ENCODE measurements at regions not wholly inside any gene's neighbourhood (a gene's known extent, or its start where the extent isn't known, plus 50 kb on each side); places are given as distances from the start of the nearest gene placed in this dataset.
A peak's percentile ranks its signal among the peaks of the same experiment; 100 is the strongest.

GRCh38 chr1:218942431-218942830 lies 231.2 kb upstream of the LYPLAL1 start:
- Histone ChIP-seq H3K4me1 (peaks cover 33% of the 10 kb centered on the region), H3K4me3 (no peak overlapping the region), H3K9me3 (peaks cover 5% of the 10 kb centered on the region; the same call in 1 of the 3 replicates), H3K27ac (0 out of 6 replicates have a peak overlapping the region, but pooled peaks of 1 of the 2 experiments have one; percentile 15), H3K4me2 (no peak overlapping the region)
- FAIRE-seq (no peak), DNase-seq (ENCODE audit: low read depth in 1 of 2, low spot score in 1 of 2) (no peak), ATAC-seq (no peak)
- POLR2A ChIA-PET: no interaction called here
- WGBS (ENCODE audit: missing lambda C conversion rate): 86% methylated on average over 5 of the region's 5 CpGs
- TF ChIP-seq, protein P1, sequence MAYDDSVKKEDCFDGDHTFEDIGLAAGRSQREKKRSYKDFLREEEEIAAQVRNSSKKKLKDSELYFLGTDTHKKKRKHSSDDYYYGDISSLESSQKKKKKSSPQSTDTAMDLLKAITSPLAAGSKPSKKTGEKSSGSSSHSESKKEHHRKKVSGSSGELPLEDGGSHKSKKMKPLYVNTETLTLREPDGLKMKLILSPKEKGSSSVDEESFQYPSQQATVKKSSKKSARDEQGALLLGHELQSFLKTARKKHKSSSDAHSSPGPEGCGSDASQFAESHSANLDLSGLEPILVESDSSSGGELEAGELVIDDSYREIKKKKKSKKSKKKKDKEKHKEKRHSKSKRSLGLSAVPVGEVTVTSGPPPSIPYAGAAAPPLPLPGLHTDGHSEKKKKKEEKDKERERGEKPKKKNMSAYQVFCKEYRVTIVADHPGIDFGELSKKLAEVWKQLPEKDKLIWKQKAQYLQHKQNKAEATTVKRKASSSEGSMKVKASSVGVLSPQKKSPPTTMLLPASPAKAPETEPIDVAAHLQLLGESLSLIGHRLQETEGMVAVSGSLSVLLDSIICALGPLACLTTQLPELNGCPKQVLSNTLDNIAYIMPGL (CRISPR knock-in tag; IDR thresholded peaks at IDR 0.05; ENCODE audit: borderline replicate concordance): no peak
- TF ChIP-seq CHD2 (IDR thresholded peaks at IDR 0.05; ENCODE audit: low read length, partially characterized antibody): no peak
- TF ChIP-seq, protein P2, sequence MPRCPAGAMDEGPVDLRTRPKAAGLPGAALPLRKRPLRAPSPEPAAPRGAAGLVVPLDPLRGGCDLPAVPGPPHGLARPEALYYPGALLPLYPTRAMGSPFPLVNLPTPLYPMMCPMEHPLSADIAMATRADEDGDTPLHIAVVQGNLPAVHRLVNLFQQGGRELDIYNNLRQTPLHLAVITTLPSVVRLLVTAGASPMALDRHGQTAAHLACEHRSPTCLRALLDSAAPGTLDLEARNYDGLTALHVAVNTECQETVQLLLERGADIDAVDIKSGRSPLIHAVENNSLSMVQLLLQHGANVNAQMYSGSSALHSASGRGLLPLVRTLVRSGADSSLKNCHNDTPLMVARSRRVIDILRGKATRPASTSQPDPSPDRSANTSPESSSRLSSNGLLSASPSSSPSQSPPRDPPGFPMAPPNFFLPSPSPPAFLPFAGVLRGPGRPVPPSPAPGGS (IDR thresholded peaks at IDR 0.05): no peak
- TF ChIP-seq E2F6 (IDR thresholded peaks at IDR 0.05; ENCODE audit: borderline replicate concordance, low read depth): no peak
- no peak for TF ChIP-seq RFX5 (IDR thresholded peaks at IDR 0.05)
- no peak for TF ChIP-seq ZFP36 (IDR thresholded peaks at IDR 0.05; ENCODE audit: borderline replicate concordance, partially characterized antibody)
- TF ChIP-seq RNF2 (IDR thresholded peaks at IDR 0.05; ENCODE audit: borderline replicate concordance, low read depth): no peak
- no peak for TF ChIP-seq HOXA7 (CRISPR knock-in tag; IDR thresholded peaks at IDR 0.05)
- TF ChIP-seq RAD21 (conservative IDR thresholded peaks at IDR 0.05 in 1 of 2, IDR thresholded peaks at IDR 0.05 in 1 of 2): no peak
- no peak for TF ChIP-seq JUN (IDR thresholded peaks at IDR 0.05)
- TF ChIP-seq JUNB (IDR thresholded peaks at IDR 0.05): no peak
- TF ChIP-seq, protein P3, sequence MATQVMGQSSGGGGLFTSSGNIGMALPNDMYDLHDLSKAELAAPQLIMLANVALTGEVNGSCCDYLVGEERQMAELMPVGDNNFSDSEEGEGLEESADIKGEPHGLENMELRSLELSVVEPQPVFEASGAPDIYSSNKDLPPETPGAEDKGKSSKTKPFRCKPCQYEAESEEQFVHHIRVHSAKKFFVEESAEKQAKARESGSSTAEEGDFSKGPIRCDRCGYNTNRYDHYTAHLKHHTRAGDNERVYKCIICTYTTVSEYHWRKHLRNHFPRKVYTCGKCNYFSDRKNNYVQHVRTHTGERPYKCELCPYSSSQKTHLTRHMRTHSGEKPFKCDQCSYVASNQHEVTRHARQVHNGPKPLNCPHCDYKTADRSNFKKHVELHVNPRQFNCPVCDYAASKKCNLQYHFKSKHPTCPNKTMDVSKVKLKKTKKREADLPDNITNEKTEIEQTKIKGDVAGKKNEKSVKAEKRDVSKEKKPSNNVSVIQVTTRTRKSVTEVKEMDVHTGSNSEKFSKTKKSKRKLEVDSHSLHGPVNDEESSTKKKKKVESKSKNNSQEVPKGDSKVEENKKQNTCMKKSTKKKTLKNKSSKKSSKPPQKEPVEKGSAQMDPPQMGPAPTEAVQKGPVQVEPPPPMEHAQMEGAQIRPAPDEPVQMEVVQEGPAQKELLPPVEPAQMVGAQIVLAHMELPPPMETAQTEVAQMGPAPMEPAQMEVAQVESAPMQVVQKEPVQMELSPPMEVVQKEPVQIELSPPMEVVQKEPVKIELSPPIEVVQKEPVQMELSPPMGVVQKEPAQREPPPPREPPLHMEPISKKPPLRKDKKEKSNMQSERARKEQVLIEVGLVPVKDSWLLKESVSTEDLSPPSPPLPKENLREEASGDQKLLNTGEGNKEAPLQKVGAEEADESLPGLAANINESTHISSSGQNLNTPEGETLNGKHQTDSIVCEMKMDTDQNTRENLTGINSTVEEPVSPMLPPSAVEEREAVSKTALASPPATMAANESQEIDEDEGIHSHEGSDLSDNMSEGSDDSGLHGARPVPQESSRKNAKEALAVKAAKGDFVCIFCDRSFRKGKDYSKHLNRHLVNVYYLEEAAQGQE (IDR thresholded peaks at IDR 0.05): no peak
- CTCF ChIA-PET: interaction anchor here (1.5 kb wide), 1 partner anchor 13 kb away, joined by 3 read pairs; no protein-coding TSS in a partner anchor

DNA sequence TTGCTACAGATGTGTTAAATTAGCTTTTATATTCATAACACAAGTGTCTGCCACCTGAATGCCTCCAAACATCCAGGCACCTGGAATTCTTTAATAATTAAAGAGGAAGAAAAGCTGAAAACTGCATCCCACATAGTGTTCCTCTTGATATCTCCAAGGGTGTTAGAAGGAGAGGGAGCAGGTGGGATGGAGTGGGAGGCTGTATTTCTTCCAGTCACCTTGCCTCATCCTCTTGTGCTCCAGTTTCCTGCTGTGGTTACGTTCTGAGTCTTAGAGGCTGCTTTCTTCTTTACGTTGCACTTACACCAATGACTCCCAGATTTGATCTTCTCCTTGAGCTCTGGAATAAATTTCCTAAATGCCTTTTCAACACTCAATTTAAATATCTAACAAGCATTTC lies 230.3 kb upstream of the LYPLAL1 start:
- TF ChIP-seq EHMT2 (IDR thresholded peaks at IDR 0.05; ENCODE audit: low read depth) (no peak), PHF8 (IDR thresholded peaks at IDR 0.05; ENCODE audit: borderline replicate concordance, low read depth) (no peak), CBX8 (IDR thresholded peaks at IDR 0.05) (no peak), MAZ (IDR thresholded peaks at IDR 0.05; ENCODE audit: borderline replicate concordance, low read depth, low read length) (no peak), EHF (CRISPR knock-in tag; IDR thresholded peaks at IDR 0.05) (no peak), SMC3 (IDR thresholded peaks at IDR 0.05) (no peak), HDAC2 (IDR thresholded peaks at IDR 0.05) (no peak), ELK1 (IDR thresholded peaks at IDR 0.05; ENCODE audit: low read depth, low read length) (no peak), JUN (IDR thresholded peaks at IDR 0.05) (no peak), JUNB (IDR thresholded peaks at IDR 0.05) (no peak), GATA3 (IDR thresholded peaks at IDR 0.05; ENCODE audit: borderline replicate concordance) (no peak), HOXB5 (CRISPR knock-in tag; IDR thresholded peaks at IDR 0.05) (no peak), CBX2 (IDR thresholded peaks at IDR 0.05; ENCODE audit: borderline replicate concordance, low read depth) (no peak), BHLHE40 (IDR thresholded peaks at IDR 0.05; ENCODE audit: low read depth, low read length) (no peak), HOXA7 (CRISPR knock-in tag; IDR thresholded peaks at IDR 0.05) (no peak), ESRRA (IDR thresholded peaks at IDR 0.05; ENCODE audit: borderline replicate concordance, low read length) (no peak), MYC (IDR thresholded peaks at IDR 0.05; ENCODE audit: borderline replicate concordance, low read length) (no peak), CEBPB (IDR thresholded peaks at IDR 0.05) (no peak), FOXS1 (CRISPR knock-in tag; IDR thresholded peaks at IDR 0.05) (no peak)
- TF ChIP-seq, protein P4, sequence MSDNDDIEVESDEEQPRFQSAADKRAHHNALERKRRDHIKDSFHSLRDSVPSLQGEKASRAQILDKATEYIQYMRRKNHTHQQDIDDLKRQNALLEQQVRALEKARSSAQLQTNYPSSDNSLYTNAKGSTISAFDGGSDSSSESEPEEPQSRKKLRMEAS (IDR thresholded peaks at IDR 0.05): no peak
- ChIA-PET POLR2A (no interaction called here), CTCF (no interaction called here)
- H3K9me3 ChIP-seq: peaks cover 5% of the 10 kb centered on the region; the same call in 1 of the 3 replicates
- H3K4me3 ChIP-seq: no peak overlapping the region
- H3K4me2 ChIP-seq: no peak overlapping the region
- 95% methylated on average over 2 of the region's 2 CpGs for WGBS (ENCODE audit: missing lambda C conversion rate)
- no peak for FAIRE-seq
- DNase-seq (ENCODE audit: low read depth in 1 of 2, low spot score in 1 of 2): no peak
- H3K4me1 ChIP-seq: peaks cover 27% of the 10 kb centered on the region
- no peak overlapping the region for H3K27ac ChIP-seq
- no peak for ATAC-seq
